ENCODE measurements at regions not wholly inside any gene's neighbourhood (a gene's known extent, or its start where the extent isn't known, plus 50 kb on each side); places are given as distances from the start of the nearest gene placed in this dataset.

DNA sequence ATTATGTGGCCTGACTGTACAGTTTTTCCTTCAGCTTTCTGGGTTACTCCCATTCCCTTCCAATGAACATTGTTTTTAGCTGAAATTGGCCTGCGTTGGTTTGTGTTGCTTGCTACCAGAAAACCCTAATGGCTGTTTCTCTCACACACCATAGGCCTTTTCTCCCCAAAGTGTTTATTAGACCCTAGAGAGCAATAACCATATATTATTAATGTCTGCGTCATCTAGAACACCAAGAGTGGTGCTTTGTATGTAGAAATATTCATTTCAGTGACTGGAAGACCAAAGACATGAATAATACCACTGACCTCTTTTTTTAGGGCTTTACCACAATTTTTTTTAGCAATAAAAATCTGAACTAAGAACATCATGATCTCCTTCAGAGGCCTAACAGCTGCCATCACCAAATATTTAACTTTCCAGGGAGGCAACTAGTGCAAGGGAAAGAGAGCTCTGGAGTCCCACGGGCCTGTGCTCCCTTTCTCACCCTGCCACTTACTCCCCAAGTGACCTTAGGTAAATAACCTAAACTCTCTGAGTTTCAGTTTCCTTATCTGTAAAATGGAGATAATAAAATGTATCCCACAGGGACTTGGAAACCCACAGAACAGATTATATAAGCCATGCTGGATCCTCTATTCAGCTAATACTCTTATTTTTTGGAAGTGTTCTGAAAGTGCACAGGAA lies 201.9 kb upstream of the ISL1 start:
- TF ChIP-seq, protein P1, sequence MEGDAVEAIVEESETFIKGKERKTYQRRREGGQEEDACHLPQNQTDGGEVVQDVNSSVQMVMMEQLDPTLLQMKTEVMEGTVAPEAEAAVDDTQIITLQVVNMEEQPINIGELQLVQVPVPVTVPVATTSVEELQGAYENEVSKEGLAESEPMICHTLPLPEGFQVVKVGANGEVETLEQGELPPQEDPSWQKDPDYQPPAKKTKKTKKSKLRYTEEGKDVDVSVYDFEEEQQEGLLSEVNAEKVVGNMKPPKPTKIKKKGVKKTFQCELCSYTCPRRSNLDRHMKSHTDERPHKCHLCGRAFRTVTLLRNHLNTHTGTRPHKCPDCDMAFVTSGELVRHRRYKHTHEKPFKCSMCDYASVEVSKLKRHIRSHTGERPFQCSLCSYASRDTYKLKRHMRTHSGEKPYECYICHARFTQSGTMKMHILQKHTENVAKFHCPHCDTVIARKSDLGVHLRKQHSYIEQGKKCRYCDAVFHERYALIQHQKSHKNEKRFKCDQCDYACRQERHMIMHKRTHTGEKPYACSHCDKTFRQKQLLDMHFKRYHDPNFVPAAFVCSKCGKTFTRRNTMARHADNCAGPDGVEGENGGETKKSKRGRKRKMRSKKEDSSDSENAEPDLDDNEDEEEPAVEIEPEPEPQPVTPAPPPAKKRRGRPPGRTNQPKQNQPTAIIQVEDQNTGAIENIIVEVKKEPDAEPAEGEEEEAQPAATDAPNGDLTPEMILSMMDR (IDR thresholded peaks at IDR 0.05), result no peak
- TF ChIP-seq EP300 (IDR thresholded peaks at IDR 0.05) (no peak), POLR2A (IDR thresholded peaks at IDR 0.05) (no peak)

Measured in ovary (tissue), 3 donors.